Activated CD4-positive, alpha-beta T cell treated with anti-CD3 and anti-CD28 coated beads for 24 hours (primary cell): ENCODE measurements at regions not wholly inside any gene's neighbourhood (a gene's known extent, or its start where the extent isn't known, plus 50 kb on each side); places are given as distances from the start of the nearest gene placed in this dataset.
"Not testable (repeated sequence)": the region's sequence is repeated elsewhere in the genome, so short reads cannot be mapped to it uniquely, and the experiment has no call there.

ENCODE experiments used
- DNase-seq, 2 donors: peaks; one replicate each; pipeline ENCODE4 v3.0.0-alpha.2; 2020; ENCODE audit warnings: low read depth in 2 of 2

DNA sequence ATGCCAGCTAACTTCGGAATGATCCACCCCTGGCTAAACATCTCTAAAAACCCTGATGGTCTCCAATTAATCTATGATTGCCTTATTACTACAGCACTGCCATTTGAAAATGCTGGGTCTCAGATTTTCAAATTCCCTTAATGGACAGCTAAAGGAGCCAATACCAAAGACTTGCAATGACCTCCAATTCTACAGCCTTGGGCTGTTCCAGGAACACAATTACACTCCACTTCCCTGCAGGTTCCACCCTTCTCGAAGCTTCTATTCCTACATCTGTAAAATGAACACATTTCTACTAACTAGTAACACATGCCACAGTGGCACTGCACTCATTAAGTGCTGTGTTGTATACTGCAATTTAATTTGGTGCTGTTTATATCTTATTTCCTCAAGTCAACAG lies 85.7 kb upstream of the AK4 start:
- no peak for DNase-seq

GRCh38 chr1:65063025-65063424 lies 85.0 kb upstream of the AK4 start:
- DNase-seq, result no peak

DNA sequence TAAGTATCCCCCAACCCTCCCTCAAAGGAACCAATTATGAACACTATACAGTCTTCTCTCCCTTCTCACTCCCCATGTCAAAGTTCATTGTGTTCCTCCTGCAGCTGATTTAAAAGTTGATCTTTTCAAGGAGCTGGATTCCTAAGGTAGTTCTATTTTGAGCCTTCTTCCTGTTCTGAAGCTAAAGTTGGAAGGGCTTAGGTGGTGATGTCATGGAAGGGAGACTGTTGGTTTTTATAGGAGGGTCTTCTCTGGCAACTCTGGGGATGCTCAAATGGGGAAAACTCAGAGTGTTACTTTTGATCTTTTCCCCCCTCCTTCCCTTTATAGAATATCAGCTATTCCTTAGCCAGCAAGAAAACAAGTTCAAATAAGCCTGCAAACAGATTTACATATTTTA lies 83.0 kb upstream of the AK4 start:
- no peak for DNase-seq

DNA sequence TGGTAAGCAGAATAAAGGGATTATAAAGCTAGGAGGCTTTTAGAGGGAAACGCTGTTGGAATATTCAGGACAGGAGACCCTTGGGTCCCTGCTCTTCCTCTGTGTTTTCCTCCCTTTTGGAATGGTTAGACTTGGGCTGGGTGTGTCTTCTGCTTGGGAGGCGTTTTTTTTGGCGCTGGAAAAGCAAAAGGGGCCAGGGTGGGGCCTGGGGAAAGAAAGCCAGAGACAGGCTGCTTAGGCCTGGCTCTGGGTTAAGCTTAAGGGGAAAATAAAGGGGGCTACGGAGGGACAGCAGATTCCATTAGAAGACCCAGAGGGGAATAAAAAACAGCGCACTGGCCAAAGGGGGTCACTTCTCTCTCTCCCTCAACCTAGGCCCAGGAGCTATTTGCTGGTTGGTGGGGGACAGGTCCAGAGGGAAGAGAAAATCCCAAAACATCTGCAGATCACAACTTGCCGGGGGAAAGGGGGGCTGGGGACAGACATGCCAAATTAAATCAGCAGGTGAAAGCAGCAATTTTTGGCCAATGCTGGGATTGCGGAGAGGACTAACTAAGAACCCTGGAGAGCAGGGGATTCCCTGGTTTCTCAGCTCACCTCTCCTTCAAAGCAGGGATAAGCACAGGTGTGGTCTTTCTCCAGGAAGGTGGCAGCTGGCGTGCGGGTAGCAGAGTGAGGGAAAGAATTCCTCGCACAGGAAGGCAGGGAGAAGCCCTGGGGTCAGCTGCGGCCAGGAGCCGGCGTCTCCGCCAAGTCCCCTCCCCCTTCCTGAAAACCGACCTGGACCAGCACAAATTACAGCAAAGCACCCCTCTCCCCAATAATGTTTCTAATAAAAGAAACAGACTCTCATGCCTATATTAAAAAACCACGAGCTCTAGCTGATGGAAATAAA lies 82.2 kb upstream of the AK4 start:
- DNase-seq, result no peak

- DNase-seq, result no peak
These were observed 81.6 kb upstream of the AK4 start for GRCh38 chr1:65066419-65066765.

DNA sequence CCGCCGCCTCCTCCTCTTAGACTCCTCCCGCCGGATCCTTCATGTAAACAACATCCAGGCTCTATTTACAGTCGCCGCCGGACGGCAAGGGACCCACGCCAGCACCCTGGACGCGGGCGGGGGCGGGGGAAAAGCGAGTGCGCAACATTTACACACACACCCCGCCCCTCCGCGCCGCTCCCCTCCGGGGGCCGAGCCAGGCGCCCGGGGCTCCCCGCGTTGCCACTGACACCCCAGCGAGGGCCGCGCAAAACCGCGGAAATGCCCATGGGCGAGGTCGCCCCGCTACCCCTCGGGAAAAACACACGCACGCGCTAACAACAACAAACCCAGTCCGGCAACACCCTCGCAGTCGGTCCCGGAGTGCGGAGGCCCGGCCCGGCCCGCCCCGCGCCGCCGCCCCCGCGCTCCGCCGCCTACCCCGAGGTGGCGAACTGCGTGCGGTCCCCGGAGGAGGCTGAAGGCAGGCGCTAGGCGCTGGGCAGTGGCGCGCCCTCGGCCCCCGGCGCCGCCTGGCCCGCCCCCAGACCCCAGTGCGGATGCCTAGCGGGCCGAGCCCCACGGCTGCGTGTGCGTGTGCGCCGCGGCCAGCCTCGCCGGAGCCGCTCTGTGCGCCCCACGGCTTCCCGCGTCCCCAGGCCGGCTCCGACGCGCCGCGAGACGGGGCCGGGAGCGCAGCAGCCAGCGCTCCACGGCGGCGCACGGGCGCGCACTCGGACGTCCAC lies 81.1 kb upstream of the AK4 start:
- peak; percentile 52 to 64 for DNase-seq

GRCh38 chr1:65067491-65068201 lies 80.4 kb upstream of the AK4 start:
- peak; percentile 23 for DNase-seq

DNA sequence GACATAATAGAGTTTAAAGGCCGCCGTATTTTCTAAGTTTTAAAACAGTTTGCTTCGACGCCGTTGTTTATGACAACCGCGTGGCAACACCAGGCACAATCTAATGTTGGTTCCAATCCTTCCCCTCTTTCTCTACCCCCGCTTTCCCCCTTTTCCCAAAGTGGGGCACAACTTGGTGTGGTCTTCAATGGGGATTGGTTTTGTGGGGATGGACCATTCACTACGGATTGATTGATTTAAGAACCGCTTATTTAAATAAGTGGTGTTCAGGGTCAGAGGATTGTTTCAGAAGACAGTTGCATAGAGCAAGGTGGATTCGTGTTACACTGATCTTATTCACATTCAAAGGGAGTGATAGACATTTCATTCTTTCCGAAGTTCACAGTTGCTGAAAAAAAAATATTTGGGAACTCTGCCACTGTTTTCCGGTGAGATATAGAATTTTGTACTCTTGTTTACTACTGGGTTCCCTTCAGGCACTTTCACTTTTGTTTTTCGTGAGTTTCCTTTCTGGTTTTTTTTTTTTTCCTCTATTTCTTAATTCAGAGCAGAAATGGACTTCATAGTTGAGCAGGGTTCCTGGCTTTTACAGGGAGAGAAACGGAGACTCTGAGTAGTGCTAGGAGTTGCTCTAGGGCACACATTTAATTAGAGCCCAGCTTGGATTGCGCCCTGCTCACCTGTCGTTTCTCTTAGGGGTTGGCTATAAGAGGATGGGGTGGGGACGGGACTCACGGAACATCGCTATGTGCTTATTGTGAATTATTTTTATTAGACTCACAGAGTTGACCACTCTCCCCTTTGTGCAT lies 79.6 kb upstream of the AK4 start:
- DNase-seq, result no peak

- peak in 1 of 2 donors; percentile 38 for DNase-seq
These were observed 78.9 kb upstream of the AK4 start for GRCh38 chr1:65069011-65069565.

DNA sequence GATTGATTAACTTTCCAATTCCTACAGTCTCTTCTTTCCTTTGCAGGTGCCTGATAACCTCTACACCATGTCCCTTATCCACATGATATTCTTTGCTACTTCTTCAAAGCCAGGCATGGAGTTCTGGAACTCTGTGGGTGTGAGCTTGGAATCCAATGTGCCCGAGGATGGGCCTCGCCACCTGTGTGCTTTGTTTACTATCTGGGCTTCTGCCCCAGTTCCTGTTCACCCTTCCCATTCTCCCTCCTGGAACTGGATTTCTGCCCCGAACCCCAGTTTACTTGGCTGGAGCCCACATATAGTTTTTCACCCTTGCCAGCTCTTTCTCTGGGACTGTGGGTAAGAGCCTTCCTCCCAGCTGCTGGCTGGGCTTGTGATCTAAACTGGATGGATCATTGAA lies 75.2 kb upstream of the AK4 start:
- DNase-seq, result no peak

DNA sequence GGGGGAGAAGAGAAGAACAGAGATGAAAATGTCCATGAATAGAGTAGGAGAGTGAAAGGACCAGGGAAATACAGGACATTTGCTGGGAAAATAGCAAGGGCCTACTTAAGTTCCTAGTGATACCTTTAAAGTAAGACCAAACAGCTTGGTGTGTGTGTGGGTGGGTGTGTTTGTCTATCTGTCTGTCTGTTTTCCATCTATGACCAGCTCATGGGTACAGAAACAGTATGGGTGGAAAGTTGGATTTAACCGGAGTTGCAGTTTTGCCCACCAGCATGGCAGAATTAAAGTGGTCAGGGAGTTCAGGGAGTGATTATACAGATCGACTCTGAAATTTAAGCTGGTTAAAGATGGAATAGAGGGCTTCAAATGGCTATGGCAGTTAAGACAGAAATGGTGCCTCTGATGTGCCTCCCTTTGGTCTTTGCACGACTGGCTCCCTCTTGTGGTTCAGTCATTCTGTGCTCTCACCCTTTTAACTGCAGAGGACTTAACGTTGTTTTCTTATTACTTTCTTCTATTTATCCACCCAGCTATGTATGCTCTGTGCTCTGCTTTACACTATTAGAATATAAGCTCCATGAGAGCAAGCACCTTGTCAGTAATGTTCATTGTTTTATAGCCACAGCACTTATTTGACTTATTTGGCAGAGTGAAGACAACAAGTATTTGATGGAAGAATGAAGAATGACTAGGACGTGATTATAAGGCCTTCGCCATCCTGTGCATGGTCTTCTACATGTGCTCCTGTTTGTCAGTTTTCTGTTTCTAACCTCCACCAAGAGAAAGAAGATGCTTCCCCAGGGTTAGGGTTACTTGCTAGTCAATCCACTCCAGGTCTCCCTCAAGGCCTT lies 72.7 kb upstream of the AK4 start:
- peak; percentile 32 to 43 for DNase-seq

- no peak for DNase-seq
These were observed 70.6 kb upstream of the AK4 start for GRCh38 chr1:65077369-65077768.

DNA sequence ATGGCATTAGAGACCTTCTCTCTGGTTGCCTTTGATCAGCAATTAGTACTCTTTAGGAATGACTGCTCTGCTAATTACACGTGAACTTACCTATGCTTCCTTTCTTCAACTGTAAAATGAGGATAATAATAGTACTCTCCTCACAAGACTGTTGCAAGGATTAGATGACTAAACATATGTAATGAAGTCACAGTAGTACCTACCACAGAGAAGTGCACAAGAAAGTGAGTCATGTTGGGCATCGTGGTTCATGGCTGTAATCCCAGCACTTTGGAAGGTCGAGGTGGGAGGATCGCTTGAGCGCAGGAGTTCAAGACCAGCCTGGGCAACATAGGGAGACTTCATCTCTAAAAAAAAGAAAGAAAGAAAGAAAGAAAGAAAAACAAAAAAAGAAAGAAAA lies 68.1 kb upstream of the AK4 start:
- DNase-seq, result no peak

GRCh38 chr1:65082346-65083040 lies 65.5 kb upstream of the AK4 start:
- no peak for DNase-seq

DNA sequence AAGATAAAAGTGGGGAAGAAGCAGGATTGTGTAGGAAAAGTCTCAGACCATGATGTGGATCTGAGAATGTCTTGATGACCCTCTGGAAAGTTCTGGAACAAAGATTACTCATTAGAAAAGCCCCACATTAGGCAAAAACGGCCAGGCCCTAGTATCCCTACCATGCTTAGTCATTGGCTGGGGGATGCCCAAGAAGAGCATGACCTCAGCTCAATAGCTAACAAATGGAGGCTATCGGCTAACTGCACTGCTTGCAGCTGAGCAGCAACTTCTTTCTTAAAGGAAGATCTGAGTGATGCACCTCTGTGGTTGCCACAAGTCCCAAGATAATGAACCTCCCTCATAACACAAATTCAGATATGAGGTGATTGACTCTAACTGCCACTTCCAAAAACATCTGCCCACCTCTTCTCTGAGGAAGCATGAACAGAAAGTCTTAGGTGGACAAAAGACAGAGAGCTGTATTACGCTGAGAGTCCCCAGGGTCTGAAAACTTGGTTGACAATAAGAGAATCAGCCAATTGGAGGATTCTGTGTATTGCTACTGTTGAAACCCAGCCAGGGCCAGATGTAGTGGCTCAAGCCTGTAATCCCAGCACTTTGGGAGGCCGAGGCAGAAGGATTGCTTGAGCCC lies 64.6 kb upstream of the AK4 start:
- DNase-seq, result no peak

- DNase-seq, result no peak
These were observed 63.9 kb upstream of the AK4 start for GRCh38 chr1:65084066-65084465.

DNA sequence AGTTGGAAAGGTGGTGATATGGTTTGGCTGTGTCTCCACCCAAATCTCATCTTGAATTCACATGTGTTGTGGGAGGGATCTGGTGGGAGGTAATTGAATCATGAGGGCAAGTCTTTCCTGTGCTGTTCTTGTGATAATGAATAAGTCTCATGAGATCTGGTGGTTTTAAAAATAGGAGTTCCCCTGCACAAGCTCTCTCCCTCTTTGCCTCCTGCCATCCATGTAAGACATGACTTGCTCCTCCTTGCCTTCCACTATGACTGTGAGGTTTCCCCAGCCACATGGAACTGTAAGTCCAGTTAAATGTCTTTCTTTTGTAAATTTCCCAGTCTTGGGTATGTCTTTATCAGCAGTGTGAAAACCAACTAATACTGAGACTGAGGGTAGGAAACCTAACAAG lies 60.5 kb upstream of the AK4 start:
- DNase-seq, result not testable (repeated sequence)

- no peak for DNase-seq
These were observed 57.6 kb upstream of the AK4 start for GRCh38 chr1:65090406-65090805.

GRCh38 chr1:65092691-65093090 lies 55.3 kb upstream of the AK4 start:
- DNase-seq, result no peak
